PC-9 (cell line): ENCODE measurements at regions not wholly inside any gene's neighbourhood (a gene's known extent, or its start where the extent isn't known, plus 50 kb on each side); places are given as distances from the start of the nearest gene placed in this dataset.

Experiments
- BruUV-seq: library from RNA; stranded (reverse); fragments of 400-500 nt; replicated peaks from 2 replicates; lab custom pipeline; 2021; lab: Mats Ljungman, UMichigan
- CTCF ChIA-PET: fragments of 300-600 bp; sonication (Branson Sonifier 250); formaldehyde crosslinking; loops from one replicate; lab custom pipeline; 2022; ENCODE audit warnings: antibody characterized with exemption; lab: Charles Lee
- POLR2A ChIA-PET: fragments of 300-600 bp; sonication (Branson Sonifier 250); formaldehyde crosslinking; loops from one replicate; lab custom pipeline; 2022; ENCODE audit warnings: antibody characterized with exemption; ENCODE audit not compliant: unreplicated experiment; lab: Charles Lee
- DNase-seq, 2 experiments: peaks; one replicate each; pipeline versions ENCODE4 v3.0.0 to v3.0.0-alpha.2; 2015 to 2022; ENCODE audit warnings: mixed read lengths in 1 of 2
- H2AFZ ChIP-seq: fragments of 200-600 bp; sonication (generic); 2 replicates; pipeline ENCODE4 v1.8.1; 2017; ENCODE audit warnings: antibody characterized with exemption
- H3F3A ChIP-seq: fragments of 200-600 bp; sonication (generic); 2 replicates; pipeline ENCODE4 v1.8.1; 2017; ENCODE audit warnings: antibody characterized with exemption, mild to moderate bottlenecking, low read depth; ENCODE audit not compliant: insufficient read depth
- H3K27ac ChIP-seq: fragments of 200-600 bp; sonication (generic); 2 replicates; pipeline ENCODE4 v1.6.1; 2016; ENCODE audit warnings: mixed run types
- H3K27me3 ChIP-seq: fragments of 200-600 bp; sonication (generic); 2 replicates; pipeline ENCODE4 v1.6.1; 2016; ENCODE audit warnings: low read depth, mixed run types; ENCODE audit not compliant: insufficient read depth
- H3K36me3 ChIP-seq: fragments of 200-600 bp; sonication (generic); 2 replicates; pipeline ENCODE4 v1.6.1; 2016; ENCODE audit warnings: low read depth, mixed run types
- H3K4me1 ChIP-seq: fragments of 200-600 bp; sonication (generic); replicated peaks from 2 replicates; pipeline ENCODE4 v1.6.1; 2016; ENCODE audit warnings: mixed run types; ENCODE audit not compliant: insufficient read depth
- H3K4me2 ChIP-seq: fragments of 200-600 bp; sonication (generic); 2 replicates; pipeline ENCODE4 v1.6.1; 2017; ENCODE audit warnings: mixed run types
- H3K4me3 ChIP-seq: fragments of 200-600 bp; sonication (generic); 2 replicates; pipeline ENCODE4 v1.6.1; 2016; ENCODE audit warnings: mixed run types
- H3K79me2 ChIP-seq: fragments of 200-600 bp; sonication (generic); 2 replicates; pipeline ENCODE4 v1.6.1; 2017; ENCODE audit warnings: low read depth, mixed run types
- H3K9me2 ChIP-seq: fragments of 200-600 bp; sonication (generic); 2 replicates; pipeline ENCODE4 v1.8.1; 2017; ENCODE audit warnings: mild to moderate bottlenecking; ENCODE audit not compliant: insufficient read depth
- H3K9me3 ChIP-seq: fragments of 200-600 bp; sonication (generic); 2 replicates; pipeline ENCODE4 v1.8.1; 2016; ENCODE audit warnings: low read depth; ENCODE audit not compliant: insufficient read depth
- H4K20me1 ChIP-seq: fragments of 200-600 bp; sonication (generic); 2 replicates; pipeline ENCODE4 v1.8.1; 2017; ENCODE audit not compliant: insufficient read depth
- CTCF ChIP-seq: fragments of 200-600 bp; sonication (generic); conservative IDR thresholded peaks from 2 replicates; pipeline ENCODE4 v1.6.1; 2017; ENCODE audit warnings: mixed run types, antibody characterized with exemption, mild to moderate bottlenecking, moderate library complexity
- EZH2 ChIP-seq: fragments of 200-600 bp; sonication (generic); IDR thresholded peaks from 2 replicates; pipeline ENCODE4 v1.8.0; 2017; ENCODE audit warnings: antibody characterized with exemption, low read depth
- intact Hi-C: fragments of 100-400 bp; cut with micrococcal nuclease; formaldehyde crosslinking; loops from one replicate; pipeline ENCODE4 v1.10.0; 2022; ENCODE audit not compliant: unreplicated experiment

GRCh38 chr5:88090506-88090905, 178.1 kb downstream of the TMEM161B start:
- TF ChIP-seq EZH2 (no peak), CTCF (no peak)
- Histone ChIP-seq H4K20me1 (no peaks in the 10 kb centered on the region), H3K4me1 (peaks cover 12% of the 10 kb centered on the region), H3F3A (no peaks in the 10 kb centered on the region), H3K27ac (no peak overlapping the region), H3K36me3 (no peaks in the 10 kb centered on the region), H3K4me3 (no peak overlapping the region), H3K9me3 (no peaks in the 10 kb centered on the region), H3K4me2 (no peak overlapping the region), H3K27me3 (no peaks in the 10 kb centered on the region), H3K79me2 (no peaks in the 10 kb centered on the region), H3K9me2 (no peaks in the 10 kb centered on the region), H2AFZ (no peak overlapping the region)
- ChIA-PET CTCF (no interaction called here), POLR2A (interaction anchor here (0.6 kb wide), 1 partner anchor 585 kb away, joined by 4 read pairs; no protein-coding TSS in a partner anchor)
- BruUV-seq: no TSS peak
- intact Hi-C loops: no loop called here
- DNase-seq: no peak

GRCh38 chr5:88089719-88090390, 178.8 kb downstream of the TMEM161B start:
- POLR2A ChIA-PET: interaction anchor here (0.6 kb wide), 2 partner anchors 554 to 586 kb away, joined by 3 to 4 read pairs; no protein-coding TSS in a partner anchor
- no peaks in the 10 kb centered on the region for H3K79me2 ChIP-seq
- TF ChIP-seq EZH2: no peak
- no peak for TF ChIP-seq CTCF

GRCh38 chr5:88085462-88085861, 183.2 kb downstream of the TMEM161B start:
- no TSS peak for BruUV-seq
- Histone ChIP-seq H3K9me2 (no peaks in the 10 kb centered on the region), H3K27ac (no peak overlapping the region), H3F3A (no peaks in the 10 kb centered on the region), H3K27me3 (no peaks in the 10 kb centered on the region), H3K79me2 (no peaks in the 10 kb centered on the region), H4K20me1 (no peaks in the 10 kb centered on the region), H3K4me2 (no peak overlapping the region), H3K9me3 (no peaks in the 10 kb centered on the region), H3K36me3 (no peaks in the 10 kb centered on the region), H2AFZ (no peak overlapping the region), H3K4me3 (no peak overlapping the region), H3K4me1 (no peaks in the 10 kb centered on the region)
- POLR2A ChIA-PET: no interaction called here
- CTCF ChIA-PET: no interaction called here
- no peak for TF ChIP-seq EZH2
- TF ChIP-seq CTCF: no peak
- intact Hi-C loops: no loop called here
- no peak for DNase-seq

More at GRCh38 chr5:88089719-88090390, 178.8 kb downstream of the TMEM161B start:
- H2AFZ ChIP-seq: no peak overlapping the region
- H3K27me3 ChIP-seq: no peaks in the 10 kb centered on the region
- CTCF ChIA-PET: no interaction called here
- H3K27ac ChIP-seq: no peak overlapping the region
- H3K4me1 ChIP-seq: peaks cover 12% of the 10 kb centered on the region
- no peaks in the 10 kb centered on the region for H3K36me3 ChIP-seq
- no peak overlapping the region for H3K4me3 ChIP-seq
- DNase-seq: no peak
- no TSS peak for BruUV-seq
- H3K9me3 ChIP-seq: no peaks in the 10 kb centered on the region
- intact Hi-C loops: no loop called here
- no peaks in the 10 kb centered on the region for H3F3A ChIP-seq
- H3K4me2 ChIP-seq: no peak overlapping the region
- no peaks in the 10 kb centered on the region for H4K20me1 ChIP-seq
- H3K9me2 ChIP-seq: no peaks in the 10 kb centered on the region
